IPS-18a (cell line): ENCODE measurements at regions not wholly inside any gene's neighbourhood (a gene's known extent, or its start where the extent isn't known, plus 50 kb on each side); places are given as distances from the start of the nearest gene placed in this dataset.

Experiments
- H3K27ac ChIP-seq: one replicate; pipeline ENCODE4 v1.5.1; 2013; ENCODE audit warnings: low read length
- H3K27me3 ChIP-seq: one replicate; pipeline ENCODE4 v1.6.1; 2013; ENCODE audit warnings: mild to moderate bottlenecking, low read length; ENCODE audit not compliant: control insufficient read depth, insufficient read depth
- H3K36me3 ChIP-seq: one replicate; pipeline ENCODE4 v1.6.1; 2013; ENCODE audit warnings: low read depth, low read length; ENCODE audit not compliant: control insufficient read depth
- H3K4me1 ChIP-seq: one replicate; pipeline ENCODE4 v1.6.1; 2013; ENCODE audit warnings: low read depth, low read length; ENCODE audit not compliant: control insufficient read depth
- H3K4me3 ChIP-seq: one replicate; pipeline ENCODE4 v1.5.1; 2013; ENCODE audit warnings: low read length
- H3K9ac ChIP-seq: one replicate; pipeline ENCODE4 v1.6.1; 2013; ENCODE audit warnings: mild to moderate bottlenecking, low read length, moderate library complexity
- H3K9me3 ChIP-seq: one replicate; pipeline ENCODE4 v1.6.1; 2013; ENCODE audit warnings: low read depth, low read length; ENCODE audit not compliant: control insufficient read depth

DNA sequence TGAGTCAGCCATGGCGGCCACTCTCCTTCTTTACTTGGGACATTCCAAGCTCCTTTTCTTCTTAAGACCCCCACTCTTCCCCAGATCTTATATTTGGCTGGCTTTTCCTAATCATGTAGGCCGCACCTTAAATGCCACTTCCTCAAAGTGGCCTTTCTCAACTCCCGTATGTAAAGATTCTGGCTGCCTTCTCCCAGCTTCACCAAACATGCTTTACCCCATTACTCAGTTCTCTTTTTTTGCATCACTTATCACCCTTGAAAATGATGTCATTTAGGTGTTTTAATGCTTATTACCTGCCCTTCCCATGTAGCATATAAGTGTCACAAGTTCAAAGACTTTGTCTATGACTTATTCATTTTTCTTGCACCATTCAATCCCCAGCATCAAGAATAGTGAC lies 810.1 kb upstream of the CELF2 start:
- Histone ChIP-seq H3K9me3 (peaks cover 21% of the 10 kb centered on the region), H3K4me3 (no peak overlapping the region), H3K36me3 (no peaks in the 10 kb centered on the region), H3K27ac (no peak overlapping the region), H3K27me3 (no peaks in the 10 kb centered on the region), H3K4me1 (no peaks in the 10 kb centered on the region), H3K9ac (no peak overlapping the region)

- no peak overlapping the region for H3K4me3 ChIP-seq
- no peak overlapping the region for H3K27ac ChIP-seq
- no peaks in the 10 kb centered on the region for H3K27me3 ChIP-seq
- H3K4me1 ChIP-seq = no peaks in the 10 kb centered on the region
- no peaks in the 10 kb centered on the region for H3K36me3 ChIP-seq
- H3K9ac ChIP-seq = no peak overlapping the region
- peaks cover 18% of the 10 kb centered on the region for H3K9me3 ChIP-seq
Observed at GRCh38 chr10:10208196-10208595, 809.5 kb upstream of the CELF2 start.

DNA sequence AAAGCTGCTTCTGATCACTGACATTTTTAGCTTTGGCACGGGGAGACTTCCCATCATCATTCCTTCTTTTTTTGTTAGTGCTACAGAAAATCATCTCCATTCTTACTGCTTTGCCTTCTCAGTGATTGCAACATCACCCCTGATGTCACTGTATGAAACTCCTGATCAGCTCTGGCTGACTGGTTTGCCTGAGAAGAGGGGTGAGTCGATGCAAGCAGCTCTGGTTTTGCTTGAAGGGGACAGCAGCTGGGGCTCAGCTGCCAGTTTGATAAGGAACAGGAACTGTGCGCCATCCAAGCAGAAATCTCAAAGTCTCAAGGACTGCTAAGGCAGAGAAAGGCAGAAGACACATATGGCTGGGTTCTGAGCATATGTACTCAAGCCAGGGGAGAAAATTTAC lies 808.5 kb upstream of the CELF2 start:
- Histone ChIP-seq H3K9ac (no peak overlapping the region), H3K36me3 (no peaks in the 10 kb centered on the region), H3K27me3 (no peaks in the 10 kb centered on the region), H3K4me1 (no peaks in the 10 kb centered on the region), H3K4me3 (no peak overlapping the region), H3K27ac (no peak overlapping the region), H3K9me3 (peaks cover 12% of the 10 kb centered on the region)

GRCh38 chr10:10211409-10211808 lies 806.3 kb upstream of the CELF2 start:
- Histone ChIP-seq H3K4me1 (no peaks in the 10 kb centered on the region), H3K9ac (no peak overlapping the region), H3K27me3 (no peaks in the 10 kb centered on the region), H3K9me3 (no peaks in the 10 kb centered on the region), H3K27ac (no peak overlapping the region), H3K4me3 (no peak overlapping the region), H3K36me3 (no peaks in the 10 kb centered on the region)

- no peaks in the 10 kb centered on the region for H3K4me1 ChIP-seq
Observed at GRCh38 chr10:10213237-10213636, 804.4 kb upstream of the CELF2 start.

DNA sequence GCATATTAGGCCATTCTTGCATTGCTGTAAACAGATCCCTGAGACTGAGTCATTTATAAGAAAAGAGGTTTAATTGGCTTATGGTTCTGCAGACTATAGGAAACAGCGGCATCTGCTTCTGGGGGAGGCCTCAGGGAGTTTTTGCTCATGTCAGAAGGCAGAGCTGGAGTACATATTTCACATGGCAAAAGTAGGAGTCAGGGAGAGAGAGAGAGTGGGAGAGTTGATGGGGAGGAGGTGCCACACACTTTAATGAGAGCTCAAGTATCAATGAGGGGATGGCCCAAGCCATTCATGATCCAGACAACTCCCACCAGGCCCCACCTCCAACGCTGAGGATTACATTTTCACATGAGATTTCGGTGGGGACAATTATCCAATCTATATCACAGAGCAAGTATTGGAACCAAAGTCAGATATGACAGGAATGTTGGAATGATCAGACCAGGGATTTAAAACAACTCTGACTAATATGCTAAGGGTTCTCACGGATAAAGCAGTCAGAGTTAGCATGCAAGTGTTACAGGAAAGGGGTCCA lies 795.3 kb upstream of the CELF2 start:
- Histone ChIP-seq H3K36me3 (no peaks in the 10 kb centered on the region), H3K9ac (no peak overlapping the region), H3K4me3 (no peak overlapping the region), H3K4me1 (no peaks in the 10 kb centered on the region), H3K27me3 (no peaks in the 10 kb centered on the region), H3K9me3 (no peaks in the 10 kb centered on the region), H3K27ac (no peak overlapping the region)

More at GRCh38 chr10:10213237-10213636, 804.4 kb upstream of the CELF2 start:
- H3K4me3 ChIP-seq = no peak overlapping the region
- no peaks in the 10 kb centered on the region for H3K27me3 ChIP-seq
- no peaks in the 10 kb centered on the region for H3K36me3 ChIP-seq
- H3K9ac ChIP-seq = no peak overlapping the region
- no peak overlapping the region for H3K27ac ChIP-seq
- no peaks in the 10 kb centered on the region for H3K9me3 ChIP-seq

DNA sequence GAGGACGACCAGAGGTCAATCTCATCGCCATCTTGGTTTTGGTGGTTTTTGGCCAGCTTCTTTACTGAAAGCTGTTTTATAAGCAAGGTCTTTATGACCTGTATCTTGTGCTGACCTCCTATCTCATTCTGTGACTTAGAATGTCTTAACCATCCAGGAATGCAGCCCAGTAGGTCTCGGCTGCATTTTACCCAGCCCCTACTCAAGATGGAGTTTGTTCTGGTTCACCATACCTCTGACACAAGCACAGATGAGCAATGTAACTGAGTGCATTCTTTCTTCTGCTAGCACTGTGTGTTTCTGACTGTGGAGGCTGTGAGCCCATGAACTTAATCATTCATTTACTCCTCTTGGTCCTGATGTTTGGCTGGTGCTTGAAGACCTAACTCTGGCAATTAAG lies 794.5 kb upstream of the CELF2 start:
- Histone ChIP-seq H3K9me3 (no peaks in the 10 kb centered on the region), H3K4me3 (no peak overlapping the region), H3K36me3 (no peaks in the 10 kb centered on the region), H3K4me1 (no peaks in the 10 kb centered on the region), H3K27me3 (no peaks in the 10 kb centered on the region), H3K27ac (no peak overlapping the region), H3K9ac (no peak overlapping the region)

DNA sequence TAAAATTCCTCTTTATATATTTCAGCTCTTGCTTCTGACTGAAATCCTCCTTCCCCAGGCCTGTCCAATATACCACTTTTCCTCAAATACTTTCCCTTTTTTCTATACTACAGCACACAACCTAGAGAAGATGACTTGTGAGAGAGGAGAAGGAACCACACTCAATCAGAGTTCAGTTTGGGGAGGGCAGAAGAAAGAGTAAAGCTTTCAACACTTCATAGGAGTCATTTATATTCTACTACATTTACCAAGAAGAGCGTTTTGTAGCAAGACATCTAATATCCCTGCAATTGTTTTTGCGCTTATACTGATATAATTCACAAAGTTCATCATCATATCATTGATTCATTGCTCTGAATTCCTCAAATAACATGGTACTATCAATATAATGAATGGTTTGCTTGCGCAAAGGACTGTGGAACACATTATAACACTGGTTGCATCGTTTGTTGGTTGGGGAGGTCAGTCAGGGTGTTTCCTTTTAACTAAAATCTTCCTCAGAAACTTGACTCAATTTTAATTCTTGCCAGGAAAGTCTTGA lies 792.5 kb upstream of the CELF2 start:
- Histone ChIP-seq H3K4me1 (no peaks in the 10 kb centered on the region), H3K4me3 (no peak overlapping the region), H3K36me3 (no peaks in the 10 kb centered on the region), H3K27me3 (no peaks in the 10 kb centered on the region), H3K9me3 (no peaks in the 10 kb centered on the region), H3K9ac (no peak overlapping the region), H3K27ac (no peak overlapping the region)

DNA sequence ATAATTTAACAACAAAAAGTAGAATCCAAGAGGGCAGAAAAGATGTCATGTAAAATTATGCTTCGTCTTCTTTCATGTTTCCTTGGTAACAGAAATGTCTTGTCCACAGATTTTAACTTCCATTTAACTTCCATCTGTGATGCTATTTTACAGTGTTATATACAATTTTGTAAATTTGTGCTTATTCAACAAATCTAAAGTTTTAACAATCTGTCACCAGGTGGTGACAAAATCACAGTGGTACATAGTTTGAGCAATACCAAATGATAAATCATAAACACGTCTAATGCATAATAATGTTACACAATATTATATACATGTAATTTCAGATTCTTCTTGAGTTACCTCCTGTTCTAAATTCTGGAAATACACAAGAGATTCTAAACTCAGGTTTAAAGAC lies 784.4 kb upstream of the CELF2 start:
- no peaks in the 10 kb centered on the region for H3K27me3 ChIP-seq
- H3K9me3 ChIP-seq = no peaks in the 10 kb centered on the region
- H3K9ac ChIP-seq = no peak overlapping the region
- no peak overlapping the region for H3K4me3 ChIP-seq
- no peak overlapping the region for H3K27ac ChIP-seq
- H3K36me3 ChIP-seq = no peaks in the 10 kb centered on the region
- no peaks in the 10 kb centered on the region for H3K4me1 ChIP-seq

DNA sequence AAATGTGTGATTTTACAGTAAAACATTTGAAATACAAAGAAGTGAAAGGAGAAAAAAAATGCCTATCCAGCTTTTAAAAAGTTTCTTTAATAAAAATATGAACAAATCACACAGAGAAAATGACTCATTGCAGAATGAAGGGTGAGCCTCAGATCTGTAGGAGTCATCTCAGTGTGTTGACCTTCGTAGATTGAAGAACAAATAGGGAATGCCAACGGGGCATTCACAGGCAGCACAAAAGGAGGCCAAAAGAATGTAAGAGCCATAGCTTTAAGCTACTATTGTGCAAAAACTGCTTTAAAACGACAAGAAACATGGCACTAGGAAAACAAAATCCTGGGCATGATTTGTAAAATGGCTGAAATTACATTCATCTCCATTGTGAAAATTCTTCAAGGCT lies 782.7 kb upstream of the CELF2 start:
- H3K9ac ChIP-seq = no peak overlapping the region
- no peak overlapping the region for H3K27ac ChIP-seq
- H3K9me3 ChIP-seq = no peaks in the 10 kb centered on the region
- H3K27me3 ChIP-seq = no peaks in the 10 kb centered on the region
- no peaks in the 10 kb centered on the region for H3K4me1 ChIP-seq
- H3K4me3 ChIP-seq = no peak overlapping the region
- no peaks in the 10 kb centered on the region for H3K36me3 ChIP-seq

GRCh38 chr10:10247585-10247984 lies 770.1 kb upstream of the CELF2 start:
- H3K27ac ChIP-seq = no peak overlapping the region

DNA sequence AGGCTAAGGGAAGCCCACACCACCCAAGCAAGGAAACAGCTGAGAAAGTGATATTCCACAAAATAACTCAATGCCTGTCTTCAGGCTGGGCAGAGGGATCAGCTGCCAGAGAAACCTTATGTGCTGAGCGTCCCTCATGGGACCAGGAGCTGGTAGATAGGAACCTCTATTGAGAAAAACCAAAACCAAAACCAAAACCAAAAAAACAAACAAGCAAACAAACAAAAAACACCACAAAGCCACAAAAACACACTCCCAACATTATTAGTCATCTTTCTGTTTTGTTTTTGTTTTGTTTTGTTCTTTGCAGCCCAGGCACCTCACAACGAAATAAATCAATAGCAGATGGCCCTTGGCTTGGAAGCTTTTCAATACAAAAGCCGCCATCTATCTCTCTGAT lies 760.8 kb upstream of the CELF2 start:
- no peaks in the 10 kb centered on the region for H3K36me3 ChIP-seq
- H3K4me3 ChIP-seq = no peak overlapping the region
- no peaks in the 10 kb centered on the region for H3K27me3 ChIP-seq
- no peaks in the 10 kb centered on the region for H3K4me1 ChIP-seq
- no peak overlapping the region for H3K27ac ChIP-seq
- H3K9ac ChIP-seq = no peak overlapping the region
- H3K9me3 ChIP-seq = no peaks in the 10 kb centered on the region

More at GRCh38 chr10:10247585-10247984, 770.1 kb upstream of the CELF2 start:
- Histone ChIP-seq H3K4me3 (no peak overlapping the region), H3K4me1 (no peaks in the 10 kb centered on the region), H3K9ac (no peak overlapping the region), H3K36me3 (no peaks in the 10 kb centered on the region), H3K9me3 (peaks cover 3% of the 10 kb centered on the region), H3K27me3 (no peaks in the 10 kb centered on the region)
